NCI-H2196 (cell line): ENCODE measurements at regions not wholly inside any gene's neighbourhood (a gene's known extent, or its start where the extent isn't known, plus 50 kb on each side); places are given as distances from the start of the nearest gene placed in this dataset.

Source experiments
- DNase-seq: peaks from one replicate; lab custom pipeline; 2025; ENCODE audit not compliant: unreplicated experiment; lab: John Stamatoyannopoulos, UW

- no peak for DNase-seq
Observed at GRCh38 chrX:7286168-7286837, 138.3 kb upstream of the PUDP start.

- DNase-seq = no peak
Observed at GRCh38 chrX:7285765-7286164, 137.8 kb upstream of the PUDP start.

GRCh38 chrX:7283741-7284140, 135.8 kb upstream of the PUDP start:
- DNase-seq = no peak

GRCh38 chrX:7280520-7280919, 132.6 kb upstream of the PUDP start:
- DNase-seq = no peak

GRCh38 chrX:7272346-7272745, 124.4 kb upstream of the PUDP start:
- no peak for DNase-seq

- no peak for DNase-seq
Observed at GRCh38 chrX:7270933-7271332, 123.0 kb upstream of the PUDP start.

GRCh38 chrX:7269991-7270390, 122.0 kb upstream of the PUDP start:
- no peak for DNase-seq

GRCh38 chrX:7269589-7269988, 121.6 kb upstream of the PUDP start:
- no peak for DNase-seq

- no peak for DNase-seq
Observed at GRCh38 chrX:7266288-7266687, 118.3 kb upstream of the PUDP start.

GRCh38 chrX:7264399-7264798, 116.4 kb upstream of the PUDP start:
- DNase-seq = no peak

- DNase-seq = no peak
Observed at GRCh38 chrX:7263961-7264360, 116.0 kb upstream of the PUDP start.

GRCh38 chrX:7263330-7263729, 115.4 kb upstream of the PUDP start:
- no peak for DNase-seq

GRCh38 chrX:7262551-7262950, 114.6 kb upstream of the PUDP start:
- no peak for DNase-seq

GRCh38 chrX:7261672-7262332, 113.8 kb upstream of the PUDP start:
- DNase-seq = no peak

- DNase-seq = no peak
Observed at GRCh38 chrX:7254144-7254543, 106.2 kb upstream of the PUDP start.

GRCh38 chrX:7253565-7253964, 105.6 kb upstream of the PUDP start:
- DNase-seq = no peak

- DNase-seq = peak; percentile 25
Observed at GRCh38 chrX:7252013-7252610, 104.2 kb upstream of the PUDP start.

- no peak for DNase-seq
Observed at GRCh38 chrX:7247346-7247745, 99.4 kb upstream of the PUDP start.

- no peak for DNase-seq
Observed at GRCh38 chrX:7244405-7244804, 96.5 kb upstream of the PUDP start.

GRCh38 chrX:7242613-7243012, 94.7 kb upstream of the PUDP start:
- no peak for DNase-seq

- DNase-seq = no peak
Observed at GRCh38 chrX:7240929-7241328, 93.0 kb upstream of the PUDP start.

- no peak for DNase-seq
Observed at GRCh38 chrX:7235071-7235470, 87.1 kb upstream of the PUDP start.
